NT2/D1 (cell line): ENCODE measurements at regions not wholly inside any gene's neighbourhood (a gene's known extent, or its start where the extent isn't known, plus 50 kb on each side); places are given as distances from the start of the nearest gene placed in this dataset.

ENCODE experiments used
- DNase-seq: peaks from one replicate; pipeline ENCODE4 v3.0.0-alpha.2; 2011; ENCODE audit warnings: low read depth, low spot score
- H3K27me3 ChIP-seq: 2 replicates; pipeline ENCODE4 v1.6.0; 2011; ENCODE audit warnings: mild to moderate bottlenecking; ENCODE audit not compliant: insufficient read length, insufficient read depth
- H3K36me3 ChIP-seq: 2 replicates; pipeline ENCODE4 v1.6.1; 2011; ENCODE audit warnings: mild to moderate bottlenecking, low read length, mixed read lengths; ENCODE audit not compliant: insufficient read depth, insufficient read length
- H3K4me1 ChIP-seq: 2 replicates; pipeline ENCODE4 v1.5.1; 2011; ENCODE audit not compliant: insufficient read depth, insufficient read length
- H3K4me3 ChIP-seq: 2 replicates; pipeline ENCODE4 v1.5.1; 2011; ENCODE audit warnings: low read depth; ENCODE audit not compliant: insufficient read length
- H3K9ac ChIP-seq: 2 replicates; pipeline ENCODE4 v1.6.0; 2011; ENCODE audit warnings: low read depth; ENCODE audit not compliant: insufficient read length
- H3K9me3 ChIP-seq: 2 replicates; pipeline ENCODE4 v1.5.1; 2011; ENCODE audit warnings: mild to moderate bottlenecking, low read length; ENCODE audit not compliant: insufficient read depth
- SUZ12 ChIP-seq: IDR thresholded peaks from 2 replicates; pipeline ENCODE4 v1.6.1; 2011; ENCODE audit not compliant: insufficient read length, insufficient read depth; ENCODE audit errors: extremely low read depth
- YY1 ChIP-seq: IDR thresholded peaks from 2 replicates; pipeline ENCODE4 v1.6.1; 2011; ENCODE audit not compliant: insufficient read length, insufficient read depth
- ZNF274 ChIP-seq: IDR thresholded peaks from 2 replicates; pipeline ENCODE4 v1.6.1; 2011; ENCODE audit warnings: mild to moderate bottlenecking, low read depth, low read length

GRCh38 chr10:44184633-44185314 is 200.1 kb downstream of the CXCL12 start:
- no peak for DNase-seq
- no peak overlapping the region for H3K9ac ChIP-seq
- no peaks in the 10 kb centered on the region for H3K36me3 ChIP-seq
- TF ChIP-seq ZNF274 (no peak), SUZ12 (no peak), YY1 (no peak)
- no peaks in the 10 kb centered on the region for H3K4me1 ChIP-seq
- H3K4me3 ChIP-seq = no peak overlapping the region
- H3K27me3 ChIP-seq = no peaks in the 10 kb centered on the region
- no peaks in the 10 kb centered on the region for H3K9me3 ChIP-seq

GRCh38 chr10:44183667-44184632 is 200.9 kb downstream of the CXCL12 start:
- Histone ChIP-seq H3K9ac (no peak overlapping the region), H3K4me3 (no peak overlapping the region), H3K36me3 (no peaks in the 10 kb centered on the region), H3K9me3 (no peaks in the 10 kb centered on the region), H3K27me3 (no peaks in the 10 kb centered on the region), H3K4me1 (no peaks in the 10 kb centered on the region)
- no peak for TF ChIP-seq SUZ12
- no peak for TF ChIP-seq ZNF274
- no peak for TF ChIP-seq YY1
- no peak for DNase-seq

GRCh38 chr10:44182909-44183308 is 202.0 kb downstream of the CXCL12 start:
- Histone ChIP-seq H3K9me3 (no peaks in the 10 kb centered on the region), H3K27me3 (no peaks in the 10 kb centered on the region), H3K4me3 (no peak overlapping the region), H3K36me3 (no peaks in the 10 kb centered on the region), H3K4me1 (no peaks in the 10 kb centered on the region), H3K9ac (no peak overlapping the region)
- TF ChIP-seq YY1 = no peak
- TF ChIP-seq ZNF274 = no peak
- TF ChIP-seq SUZ12 = no peak
- no peak for DNase-seq

GRCh38 chr10:44180321-44181168 is 204.4 kb downstream of the CXCL12 start:
- no peaks in the 10 kb centered on the region for H3K4me1 ChIP-seq
- no peaks in the 10 kb centered on the region for H3K27me3 ChIP-seq
- H3K36me3 ChIP-seq = no peaks in the 10 kb centered on the region
- DNase-seq = no peak
- H3K4me3 ChIP-seq = no peak overlapping the region
- TF ChIP-seq ZNF274 (no peak), SUZ12 (no peak), YY1 (no peak)
- H3K9me3 ChIP-seq = no peaks in the 10 kb centered on the region
- H3K9ac ChIP-seq = no peak overlapping the region

GRCh38 chr10:44178856-44179255 is 206.0 kb downstream of the CXCL12 start:
- no peak overlapping the region for H3K4me3 ChIP-seq
- no peak overlapping the region for H3K9ac ChIP-seq
- DNase-seq = no peak
- H3K4me1 ChIP-seq = no peaks in the 10 kb centered on the region
- TF ChIP-seq SUZ12 = no peak
- H3K9me3 ChIP-seq = no peaks in the 10 kb centered on the region
- no peaks in the 10 kb centered on the region for H3K36me3 ChIP-seq
- H3K27me3 ChIP-seq = no peaks in the 10 kb centered on the region

- H3K9me3 ChIP-seq = no peaks in the 10 kb centered on the region
- H3K36me3 ChIP-seq = no peaks in the 10 kb centered on the region
- TF ChIP-seq YY1 (no peak), SUZ12 (no peak), ZNF274 (no peak)
- no peak overlapping the region for H3K9ac ChIP-seq
- H3K4me3 ChIP-seq = no peak overlapping the region
- no peaks in the 10 kb centered on the region for H3K4me1 ChIP-seq
- no peak for DNase-seq
- no peaks in the 10 kb centered on the region for H3K27me3 ChIP-seq
These were observed 206.6 kb downstream of the CXCL12 start for GRCh38 chr10:44178281-44178680.

GRCh38 chr10:44177610-44178009 is 207.3 kb downstream of the CXCL12 start:
- TF ChIP-seq YY1 = no peak
- TF ChIP-seq SUZ12 = no peak
- TF ChIP-seq ZNF274 = no peak
- Histone ChIP-seq H3K36me3 (no peaks in the 10 kb centered on the region), H3K9ac (no peak overlapping the region), H3K4me3 (no peak overlapping the region), H3K4me1 (no peaks in the 10 kb centered on the region), H3K9me3 (no peaks in the 10 kb centered on the region), H3K27me3 (no peaks in the 10 kb centered on the region)
- no peak for DNase-seq
